Ishikawa (cell line): ENCODE measurements at regions not wholly inside any gene's neighbourhood (a gene's known extent, or its start where the extent isn't known, plus 50 kb on each side); places are given as distances from the start of the nearest gene placed in this dataset.

Experiments
- CEBPB ChIP-seq: IDR thresholded peaks from 2 replicates; pipeline ENCODE4 v1.6.1; 2012
- CREB1 ChIP-seq: IDR thresholded peaks from 2 replicates; pipeline ENCODE4 v1.6.1; 2012; ENCODE audit warnings: low read depth
- EGR1 ChIP-seq: IDR thresholded peaks from 2 replicates; pipeline ENCODE4 v1.6.1; 2012
- EP300 ChIP-seq: IDR thresholded peaks from 2 replicates; pipeline ENCODE4 v1.6.1; 2012; ENCODE audit warnings: borderline replicate concordance
- FOXM1 ChIP-seq: IDR thresholded peaks from 2 replicates; pipeline ENCODE4 v1.6.1; 2012; ENCODE audit warnings: low read depth, borderline replicate concordance
- MAX ChIP-seq: IDR thresholded peaks from 2 replicates; pipeline ENCODE4 v1.6.1; 2012
- NFIC ChIP-seq: IDR thresholded peaks from 2 replicates; pipeline ENCODE4 v1.6.1; 2012
- RAD21 ChIP-seq: IDR thresholded peaks from 2 replicates; pipeline ENCODE4 v1.6.1; 2012; ENCODE audit warnings: low read depth
- REST ChIP-seq: IDR thresholded peaks from 2 replicates; pipeline ENCODE4 v1.6.1; 2012; ENCODE audit warnings: low read depth, mild to moderate bottlenecking
- TAF1 ChIP-seq: IDR thresholded peaks from 2 replicates; pipeline ENCODE4 v1.6.1; 2012; ENCODE audit warnings: low read depth, mild to moderate bottlenecking
- TCF12 ChIP-seq: IDR thresholded peaks from 2 replicates; pipeline ENCODE4 v1.6.1; 2012; ENCODE audit warnings: low read depth
- TEAD4 ChIP-seq: IDR thresholded peaks from 2 replicates; pipeline ENCODE4 v1.6.1; 2012
- USF1 ChIP-seq: IDR thresholded peaks from 2 replicates; pipeline ENCODE4 v1.6.1; 2012
- YY1 ChIP-seq: IDR thresholded peaks from 2 replicates; pipeline ENCODE4 v1.6.1; 2012; ENCODE audit warnings: low read depth
- ZBTB7A ChIP-seq: IDR thresholded peaks from 2 replicates; pipeline ENCODE4 v1.6.1; 2012; ENCODE audit warnings: low read depth

- no peak for TF ChIP-seq FOXM1
- no peak for TF ChIP-seq TAF1
- no peak for TF ChIP-seq TCF12
- TF ChIP-seq YY1, result no peak
- TF ChIP-seq TEAD4, result no peak
Observed at GRCh38 chr17:79670537-79671084, 59.8 kb upstream of the RBFOX3 start.

GRCh38 chr17:79669861-79670260 is 59.0 kb upstream of the RBFOX3 start:
- TF ChIP-seq NFIC, result no peak

- TF ChIP-seq USF1 (no peak), CREB1 (no peak), CEBPB (no peak), TCF12 (no peak), TAF1 (no peak), MAX (no peak)
Observed at GRCh38 chr17:79668344-79669250, 57.7 kb upstream of the RBFOX3 start.

GRCh38 chr17:79667746-79668145 is 56.9 kb upstream of the RBFOX3 start:
- TF ChIP-seq ZBTB7A (no peak), EGR1 (no peak), EP300 (no peak), FOXM1 (no peak), TEAD4 (no peak), YY1 (no peak), CREB1 (no peak), USF1 (no peak), TAF1 (no peak), REST (no peak), CEBPB (no peak), MAX (no peak), RAD21 (no peak), TCF12 (no peak), NFIC (no peak)

- TF ChIP-seq TCF12 (no peak), TEAD4 (no peak), EGR1 (no peak)
Observed at GRCh38 chr17:79667121-79667715, 56.4 kb upstream of the RBFOX3 start.

- TF ChIP-seq ZBTB7A (no peak), EGR1 (no peak), YY1 (no peak), FOXM1 (no peak), TEAD4 (no peak), RAD21 (no peak), EP300 (no peak), USF1 (no peak), CEBPB (no peak), TAF1 (no peak), TCF12 (no peak), REST (no peak), MAX (no peak), CREB1 (no peak), NFIC (no peak)
Observed at GRCh38 chr17:79666111-79666510, 55.3 kb upstream of the RBFOX3 start.
